Pancreas (tissue), 10 donors: ENCODE measurements at regions not wholly inside any gene's neighbourhood (a gene's known extent, or its start where the extent isn't known, plus 50 kb on each side); places are given as distances from the start of the nearest gene placed in this dataset.

Experiments used
- ATAC-seq, 4 donors: fragments of 200-7000 bp; cut with Tn5 transposase; one replicate each; pipeline versions ENCODE4 v1.8.0 to v1.9.1; 2020; ENCODE audit warnings: mild to moderate bottlenecking in 4 of 4, moderate library complexity in 4 of 4
- DNase-seq, 6 donors: peaks; one replicate each; pipeline ENCODE4 v3.0.0-alpha.2; 2020
- FAIRE-seq: peaks from 2 replicates; lab custom pipeline; 2012; peaks lifted over from hg19 to GRCh38; lab: Jason Lieb, UNC
- H3K27ac ChIP-seq, 4 donors: fragments of 200-600 bp; sonication (generic); 1 replicate in 3 of 4; 2 replicates in 1 of 4; pipeline versions ENCODE4 v1.5.0 to v1.8.0; 2020
- H3K27me3 ChIP-seq, 4 donors: fragments of 200-600 bp; one replicate each; pipeline ENCODE4 v1.8.0; 2021
- H3K36me3 ChIP-seq, 3 donors: fragments of 200-600 bp; sonication (generic) in 1 of 3; one replicate each; pipeline versions ENCODE4 v1.5.0 to v1.8.0; 2020 to 2021
- H3K4me1 ChIP-seq, 3 donors: fragments of 200-600 bp; one replicate each; pipeline ENCODE4 v1.8.0; 2021
- H3K4me3 ChIP-seq, 4 donors: fragments of 200-600 bp; sonication (generic) in 2 of 4; one replicate each; pipeline versions ENCODE4 v1.5.0 to v1.8.0; 2020 to 2021
- H3K9me3 ChIP-seq, 4 donors: fragments of 200-600 bp; one replicate each; pipeline ENCODE4 v1.8.0; 2021
- WGBS, 2 donors: extraction: QIAGEN DNeasy Blood & Tissue Kit; methylation state at CpG; one replicate each; pipeline ENCODE4 v1.1.7; 2013; 5-methylcytosine and 5-hydroxymethylcytosine counted together
- intact Hi-C, 3 donors: fragments of 100-400 bp; cut with DNase I; formaldehyde crosslinking; loops; one replicate each; pipeline versions ENCODE4 v1.11.1 to v1.14.2; 2022
- TF ChIP-seq, protein P1 (sequence below), 4 donors: fragments of 200-600 bp; sonication (generic) in 3 of 4; IDR thresholded peaks; one replicate each; pipeline versions ENCODE4 v1.5.0 to v1.8.0; 2021; ENCODE audit warnings: antibody characterized with exemption in 4 of 4
- donor health status: healthy with polysubstance abuse.
- donor health status: DM: no; HTN: no; CAD: no; lungs with moderate emphysema.
- donor health status: DM: no; HTN: no; CAD: no.
- donor health status: control.
- donor health status: control.
- donor health status: Bipolar disorder and iron deficiency.
- donor health status: DM: yes; HTN: yes; CAD: no.
- donor health status: DM: no; HTN: no; CAD: no.
- donor health status: DM: no; HTN: no; CAD: no.
- donor health status: DM: yes; HTN: yes; CAD: no.

DNA sequence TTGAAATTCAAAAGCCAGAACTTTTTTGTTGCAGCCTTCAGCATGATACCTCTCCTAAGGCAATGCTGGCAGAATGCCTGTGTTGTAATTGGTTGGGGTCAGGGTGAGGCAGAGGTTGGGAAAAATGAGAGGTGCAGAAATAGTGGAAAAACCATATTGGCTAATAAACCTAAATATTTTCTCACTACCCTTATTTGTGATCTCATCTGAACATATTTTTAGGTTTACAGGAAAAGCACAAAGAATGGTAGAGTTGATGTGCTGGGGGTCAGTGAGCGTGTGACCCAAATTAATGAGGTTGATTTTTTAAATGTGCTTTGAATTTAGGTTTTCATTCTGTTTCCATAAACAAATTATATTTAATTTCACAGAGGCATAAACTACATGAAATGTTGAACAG, 437.3 kb downstream of the HDGFL1 start:
- intact Hi-C loops = no loop called here
- no peak for ATAC-seq
- Histone ChIP-seq H3K36me3 (no peaks in the 10 kb centered on the region), H3K4me1 (no peaks in the 10 kb centered on the region), H3K27ac (no peak overlapping the region), H3K4me3 (no peak overlapping the region), H3K9me3 (no peaks in the 10 kb centered on the region), H3K27me3 (no peaks in the 10 kb centered on the region)
- TF ChIP-seq, protein P1, sequence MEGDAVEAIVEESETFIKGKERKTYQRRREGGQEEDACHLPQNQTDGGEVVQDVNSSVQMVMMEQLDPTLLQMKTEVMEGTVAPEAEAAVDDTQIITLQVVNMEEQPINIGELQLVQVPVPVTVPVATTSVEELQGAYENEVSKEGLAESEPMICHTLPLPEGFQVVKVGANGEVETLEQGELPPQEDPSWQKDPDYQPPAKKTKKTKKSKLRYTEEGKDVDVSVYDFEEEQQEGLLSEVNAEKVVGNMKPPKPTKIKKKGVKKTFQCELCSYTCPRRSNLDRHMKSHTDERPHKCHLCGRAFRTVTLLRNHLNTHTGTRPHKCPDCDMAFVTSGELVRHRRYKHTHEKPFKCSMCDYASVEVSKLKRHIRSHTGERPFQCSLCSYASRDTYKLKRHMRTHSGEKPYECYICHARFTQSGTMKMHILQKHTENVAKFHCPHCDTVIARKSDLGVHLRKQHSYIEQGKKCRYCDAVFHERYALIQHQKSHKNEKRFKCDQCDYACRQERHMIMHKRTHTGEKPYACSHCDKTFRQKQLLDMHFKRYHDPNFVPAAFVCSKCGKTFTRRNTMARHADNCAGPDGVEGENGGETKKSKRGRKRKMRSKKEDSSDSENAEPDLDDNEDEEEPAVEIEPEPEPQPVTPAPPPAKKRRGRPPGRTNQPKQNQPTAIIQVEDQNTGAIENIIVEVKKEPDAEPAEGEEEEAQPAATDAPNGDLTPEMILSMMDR (IDR thresholded peaks at IDR 0.05) = no peak
- DNase-seq = no peak
- 43 to 91% methylated on average over 1 of the region's 1 CpG for WGBS, 2 donors
- no peak for FAIRE-seq

DNA sequence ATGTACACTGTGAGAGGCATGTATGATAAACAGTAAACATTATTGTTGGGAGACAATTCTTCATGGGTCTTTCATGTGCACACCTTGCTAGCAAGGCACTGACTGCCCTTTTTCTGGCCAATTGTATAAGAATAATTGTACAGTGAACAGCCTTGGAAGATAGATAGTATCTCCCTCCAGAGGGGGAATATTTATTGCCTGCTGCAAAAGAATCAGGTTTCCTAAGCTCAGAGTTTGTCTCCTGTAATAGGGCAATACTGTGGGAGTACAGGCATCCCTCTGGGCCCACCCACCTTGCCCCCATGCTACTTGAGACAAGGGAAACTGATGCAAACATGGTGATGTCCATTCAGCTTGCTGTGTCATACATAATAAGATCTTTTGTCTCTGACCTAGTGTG, 442.2 kb downstream of the HDGFL1 start:
- Histone ChIP-seq H3K9me3 (no peaks in the 10 kb centered on the region), H3K27ac (no peak overlapping the region), H3K36me3 (no peaks in the 10 kb centered on the region), H3K4me3 (no peak overlapping the region), H3K27me3 (no peaks in the 10 kb centered on the region), H3K4me1 (no peaks in the 10 kb centered on the region)
- DNase-seq (no peak), FAIRE-seq (no peak), ATAC-seq (no peak)
- intact Hi-C loops = no loop called here
- TF ChIP-seq, protein P1 (IDR thresholded peaks at IDR 0.05) = no peak

DNA sequence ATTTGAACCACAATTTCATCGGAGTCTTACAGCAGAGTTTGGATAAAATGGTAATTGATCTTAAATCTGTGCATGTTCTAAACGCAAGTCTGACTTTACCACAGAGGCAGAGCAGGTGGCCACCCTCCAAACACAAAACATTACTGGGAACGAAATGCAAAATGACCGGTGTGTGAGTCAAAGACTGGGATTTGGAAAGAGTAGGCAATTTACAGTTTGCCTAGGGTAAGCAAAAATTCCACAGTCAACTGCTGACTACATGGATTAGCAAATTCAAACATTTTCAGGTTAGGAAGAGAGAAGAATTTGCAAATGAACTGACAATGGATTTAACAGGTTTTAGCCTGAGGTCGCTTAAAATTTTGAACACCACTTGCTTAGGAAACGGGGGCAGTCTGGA, 444.4 kb downstream of the HDGFL1 start:
- H3K9me3 ChIP-seq = no peaks in the 10 kb centered on the region
- TF ChIP-seq, protein P1 (IDR thresholded peaks at IDR 0.05) = no peak
- no peak overlapping the region for H3K4me3 ChIP-seq
- H3K36me3 ChIP-seq = no peaks in the 10 kb centered on the region
- DNase-seq (no peak), FAIRE-seq (no peak), ATAC-seq (no peak)
- intact Hi-C loops = no loop called here
- WGBS, 2 donors = 42 to 62% methylated on average over 6 of the region's 6 CpGs
- H3K4me1 ChIP-seq = no peaks in the 10 kb centered on the region
- no peaks in the 10 kb centered on the region for H3K27me3 ChIP-seq
- H3K27ac ChIP-seq = no peak overlapping the region

GRCh38 chr6:23016696-23017095, 447.3 kb downstream of the HDGFL1 start:
- no peak for DNase-seq
- ATAC-seq = no peak
- Histone ChIP-seq H3K4me1 (no peaks in the 10 kb centered on the region), H3K27me3 (no peaks in the 10 kb centered on the region), H3K4me3 (no peak overlapping the region), H3K9me3 (no peaks in the 10 kb centered on the region), H3K36me3 (no peaks in the 10 kb centered on the region), H3K27ac (no peak overlapping the region)
- intact Hi-C loops = no loop called here
- no peak for FAIRE-seq
- TF ChIP-seq, protein P1 (IDR thresholded peaks at IDR 0.05) = no peak
- 57 to 67% methylated on average over 2 of the region's 2 CpGs for WGBS, 2 donors

DNA sequence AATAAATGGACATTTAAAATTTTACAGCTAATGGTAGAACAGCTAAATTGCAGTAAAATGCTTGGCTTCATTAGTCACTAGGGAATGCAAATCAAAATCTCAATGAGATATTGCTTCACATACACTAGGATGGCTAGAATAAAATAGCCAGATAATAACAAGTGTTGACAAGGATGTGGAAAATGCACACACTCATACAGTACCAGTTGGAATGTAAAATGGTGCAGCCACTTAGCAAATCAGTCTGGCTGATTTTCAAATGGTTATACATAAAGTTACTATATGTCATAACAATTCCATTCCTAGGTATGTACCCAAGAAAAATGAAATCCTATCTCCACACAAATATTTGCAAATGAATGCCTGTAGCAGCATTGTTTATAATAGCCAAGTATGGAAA, 452.1 kb downstream of the HDGFL1 start:
- FAIRE-seq = no peak
- TF ChIP-seq, protein P1 (IDR thresholded peaks at IDR 0.05) = no peak
- no peak for ATAC-seq
- Histone ChIP-seq H3K9me3 (no peaks in the 10 kb centered on the region), H3K36me3 (no peaks in the 10 kb centered on the region), H3K4me1 (no peaks in the 10 kb centered on the region), H3K4me3 (no peak overlapping the region), H3K27ac (no peak overlapping the region), H3K27me3 (no peaks in the 10 kb centered on the region)
- intact Hi-C loops = no loop called here
- no peak for DNase-seq
